Gastrocnemius medialis (tissue), 4 donors: ENCODE measurements at regions not wholly inside any gene's neighbourhood (a gene's known extent, or its start where the extent isn't known, plus 50 kb on each side); places are given as distances from the start of the nearest gene placed in this dataset.

Experiments used
- POLR2A ChIP-seq, 2 donors: fragments of 450-650 bp; IDR thresholded peaks; one replicate each; pipeline ENCODE4 v1.6.1; 2017; ENCODE audit warnings: antibody characterized with exemption in 2 of 2, mild to moderate bottlenecking in 2 of 2, moderate library complexity in 2 of 2
- TF ChIP-seq, protein P1 (sequence below), 5 experiments: fragments of 450-650 bp in 3 of 5; fragments of 200-600 bp in 2 of 5; sonication (generic) in 2 of 5; IDR thresholded peaks in 4 of 5; conservative IDR thresholded peaks in 1 of 5; 1 replicate in 4 of 5; 2 replicates in 1 of 5; pipeline ENCODE4 v1.5.1; 2016 to 2019; ENCODE audit warnings: antibody characterized with exemption in 5 of 5, mild to moderate bottlenecking in 3 of 5, moderate library complexity in 3 of 5

DNA sequence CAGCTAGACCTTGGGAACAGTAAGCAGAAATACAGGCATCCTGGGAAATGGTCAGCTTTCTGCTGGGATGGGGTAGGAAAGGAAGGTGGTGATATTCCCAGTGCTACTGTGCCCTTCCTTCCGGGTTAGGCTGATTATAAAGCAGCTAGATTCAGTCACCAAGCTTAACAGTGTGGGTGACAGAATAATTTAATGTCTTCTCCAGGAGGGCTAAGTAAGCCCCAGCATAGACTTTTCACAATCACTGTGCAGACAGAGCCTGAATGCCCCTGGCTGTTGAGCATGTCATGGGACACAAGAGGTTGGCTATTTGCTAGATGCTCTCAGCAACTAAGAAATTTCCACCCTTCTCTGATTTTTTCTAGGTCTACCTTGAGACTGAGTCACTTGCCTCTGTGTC is 513.0 kb downstream of the TOX3 start:
- TF ChIP-seq, protein P1, sequence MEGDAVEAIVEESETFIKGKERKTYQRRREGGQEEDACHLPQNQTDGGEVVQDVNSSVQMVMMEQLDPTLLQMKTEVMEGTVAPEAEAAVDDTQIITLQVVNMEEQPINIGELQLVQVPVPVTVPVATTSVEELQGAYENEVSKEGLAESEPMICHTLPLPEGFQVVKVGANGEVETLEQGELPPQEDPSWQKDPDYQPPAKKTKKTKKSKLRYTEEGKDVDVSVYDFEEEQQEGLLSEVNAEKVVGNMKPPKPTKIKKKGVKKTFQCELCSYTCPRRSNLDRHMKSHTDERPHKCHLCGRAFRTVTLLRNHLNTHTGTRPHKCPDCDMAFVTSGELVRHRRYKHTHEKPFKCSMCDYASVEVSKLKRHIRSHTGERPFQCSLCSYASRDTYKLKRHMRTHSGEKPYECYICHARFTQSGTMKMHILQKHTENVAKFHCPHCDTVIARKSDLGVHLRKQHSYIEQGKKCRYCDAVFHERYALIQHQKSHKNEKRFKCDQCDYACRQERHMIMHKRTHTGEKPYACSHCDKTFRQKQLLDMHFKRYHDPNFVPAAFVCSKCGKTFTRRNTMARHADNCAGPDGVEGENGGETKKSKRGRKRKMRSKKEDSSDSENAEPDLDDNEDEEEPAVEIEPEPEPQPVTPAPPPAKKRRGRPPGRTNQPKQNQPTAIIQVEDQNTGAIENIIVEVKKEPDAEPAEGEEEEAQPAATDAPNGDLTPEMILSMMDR (IDR thresholded peaks at IDR 0.05 in 4 of 5, conservative IDR thresholded peaks at IDR 0.05 in 1 of 5) = no peak
- no peak for TF ChIP-seq POLR2A (IDR thresholded peaks at IDR 0.05)
